Upper lobe of left lung (tissue), 6 donors: ENCODE measurements at regions not wholly inside any gene's neighbourhood (a gene's known extent, or its start where the extent isn't known, plus 50 kb on each side); places are given as distances from the start of the nearest gene placed in this dataset.

ENCODE experiments used
- ATAC-seq, 2 donors: fragments of 200-7000 bp; cut with Tn5 transposase; one replicate each; pipeline ENCODE4 v1.9.1; 2022; ENCODE audit warnings: mild to moderate bottlenecking in 2 of 2, moderate library complexity in 2 of 2; ENCODE audit not compliant: low FRiP score in 2 of 2
- DNase-seq, 2 donors: peaks; one replicate each; pipeline ENCODE4 v3.0.0-alpha.2; 2019 to 2020
- H3K27ac ChIP-seq, 4 donors: fragments of 200-600 bp; sonication (generic); one replicate each; pipeline ENCODE4 v1.5.1; 2016 to 2019
- H3K27me3 ChIP-seq, 4 donors: fragments of 200-600 bp; sonication (generic); one replicate each; pipeline ENCODE4 v1.5.1; 2017 to 2019
- H3K36me3 ChIP-seq, 4 donors: fragments of 200-600 bp; sonication (generic); one replicate each; pipeline ENCODE4 v1.5.1; 2016 to 2019
- H3K4me1 ChIP-seq, 4 donors: fragments of 200-600 bp; sonication (generic); one replicate each; pipeline ENCODE4 v1.5.1; 2018 to 2019
- H3K4me3 ChIP-seq, 4 donors: fragments of 200-600 bp; sonication (generic); one replicate each; pipeline ENCODE4 v1.5.1; 2017 to 2019; ENCODE audit warnings: mild to moderate bottlenecking in 2 of 4, moderate library complexity in 1 of 4
- H3K9me3 ChIP-seq, 4 donors: fragments of 200-600 bp; sonication (generic); one replicate each; pipeline ENCODE4 v1.5.1; 2018 to 2019
- EP300 ChIP-seq, 4 donors: sonication (generic); formaldehyde crosslinking; IDR thresholded peaks; one replicate each; pipeline ENCODE4 v1.5.1; 2017; ENCODE audit warnings: antibody characterized with exemption in 4 of 4, control low read depth in 2 of 4
- POLR2A ChIP-seq, 4 donors: fragments of 450-650 bp; IDR thresholded peaks; one replicate each; pipeline ENCODE4 v1.5.1; 2016 to 2017; ENCODE audit warnings: antibody characterized with exemption in 4 of 4, mild to moderate bottlenecking in 2 of 4
- POLR2AphosphoS5 ChIP-seq, 2 donors: sonication (generic); formaldehyde crosslinking; IDR thresholded peaks; one replicate each; pipeline ENCODE4 v1.5.1; 2017; ENCODE audit warnings: antibody characterized with exemption in 2 of 2
- WGBS, 2 donors: methylation state at CpG; one replicate each; pipeline ENCODE4 v1.1.5; 2017 to 2018; 5-methylcytosine and 5-hydroxymethylcytosine counted together
- TF ChIP-seq, protein P1 (sequence below), 6 experiments: fragments of 450-650 bp in 4 of 6; fragments of 200-600 bp in 2 of 6; sonication (generic) in 2 of 6; IDR thresholded peaks; one replicate each; pipeline ENCODE4 v1.5.1; 2016 to 2019; ENCODE audit warnings: antibody characterized with exemption in 6 of 6
- donor health status: DM: no; HTN: no; CAD: no; lungs with moderate emphysema.
- donor health status: DM: no; HTN: yes; CAD: no; lungs with severe emphysema.

DNA sequence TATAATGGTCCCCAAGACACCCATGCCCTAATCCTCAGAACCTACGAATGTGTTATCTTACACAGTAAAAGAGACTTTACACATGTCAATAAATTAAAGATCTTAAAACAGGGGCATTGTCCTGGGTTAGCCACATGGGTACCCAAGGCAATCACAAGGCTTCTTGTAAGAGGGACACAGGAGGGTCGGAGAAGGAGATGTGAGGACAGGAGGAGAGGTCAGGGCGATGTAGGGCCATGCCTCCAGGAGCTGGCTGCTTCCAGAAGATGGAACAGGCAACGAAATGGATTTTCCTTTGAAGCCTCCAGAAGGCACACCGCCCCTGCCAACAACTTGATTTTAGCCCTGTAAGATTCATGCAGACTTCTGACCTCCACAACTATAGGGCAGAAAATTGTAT lies 262.7 kb downstream of the MEX3B start:
- Histone ChIP-seq H3K36me3 (no peaks in the 10 kb centered on the region), H3K4me3 (no peak overlapping the region), H3K27ac (no peak overlapping the region), H3K9me3 (no peaks in the 10 kb centered on the region), H3K4me1 (no peaks in the 10 kb centered on the region), H3K27me3 (no peaks in the 10 kb centered on the region)
- ATAC-seq: no peak
- no peak for DNase-seq
- WGBS, 2 donors: 76 to 80% methylated on average over 5 of the region's 5 CpGs
- no peak for TF ChIP-seq POLR2A (IDR thresholded peaks at IDR 0.05)
- TF ChIP-seq POLR2AphosphoS5 (IDR thresholded peaks at IDR 0.05): no peak
- TF ChIP-seq, protein P1, sequence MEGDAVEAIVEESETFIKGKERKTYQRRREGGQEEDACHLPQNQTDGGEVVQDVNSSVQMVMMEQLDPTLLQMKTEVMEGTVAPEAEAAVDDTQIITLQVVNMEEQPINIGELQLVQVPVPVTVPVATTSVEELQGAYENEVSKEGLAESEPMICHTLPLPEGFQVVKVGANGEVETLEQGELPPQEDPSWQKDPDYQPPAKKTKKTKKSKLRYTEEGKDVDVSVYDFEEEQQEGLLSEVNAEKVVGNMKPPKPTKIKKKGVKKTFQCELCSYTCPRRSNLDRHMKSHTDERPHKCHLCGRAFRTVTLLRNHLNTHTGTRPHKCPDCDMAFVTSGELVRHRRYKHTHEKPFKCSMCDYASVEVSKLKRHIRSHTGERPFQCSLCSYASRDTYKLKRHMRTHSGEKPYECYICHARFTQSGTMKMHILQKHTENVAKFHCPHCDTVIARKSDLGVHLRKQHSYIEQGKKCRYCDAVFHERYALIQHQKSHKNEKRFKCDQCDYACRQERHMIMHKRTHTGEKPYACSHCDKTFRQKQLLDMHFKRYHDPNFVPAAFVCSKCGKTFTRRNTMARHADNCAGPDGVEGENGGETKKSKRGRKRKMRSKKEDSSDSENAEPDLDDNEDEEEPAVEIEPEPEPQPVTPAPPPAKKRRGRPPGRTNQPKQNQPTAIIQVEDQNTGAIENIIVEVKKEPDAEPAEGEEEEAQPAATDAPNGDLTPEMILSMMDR (IDR thresholded peaks at IDR 0.05): no peak
- no peak for TF ChIP-seq EP300 (IDR thresholded peaks at IDR 0.05)

DNA sequence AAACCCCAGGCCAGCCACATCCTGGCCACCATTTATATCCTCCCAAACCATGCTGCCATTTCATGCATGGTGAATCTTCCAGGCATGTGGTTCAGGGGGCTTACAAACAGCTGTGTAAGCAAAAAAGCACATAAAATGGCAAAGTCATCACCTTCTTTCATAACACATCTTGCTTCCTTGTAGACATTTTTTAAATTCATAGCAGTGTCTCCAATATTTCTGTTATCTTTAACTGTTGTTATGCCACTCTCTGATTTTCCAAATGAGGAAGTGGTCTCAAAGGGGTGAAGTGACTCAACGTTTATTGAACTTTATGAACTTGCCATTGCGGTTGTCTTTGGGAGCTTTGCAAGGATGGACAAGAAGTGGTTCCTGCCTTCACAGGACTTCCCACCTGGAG lies 264.4 kb downstream of the MEX3B start:
- no peak for DNase-seq
- Histone ChIP-seq H3K27me3 (no peaks in the 10 kb centered on the region), H3K27ac (no peak overlapping the region), H3K4me1 (no peaks in the 10 kb centered on the region), H3K9me3 (no peaks in the 10 kb centered on the region), H3K4me3 (no peak overlapping the region), H3K36me3 (no peaks in the 10 kb centered on the region)
- whole genome bisulfite sequencing, 2 donors: 54 to 59% methylated on average over 2 of the region's 2 CpGs
- ATAC-seq: no peak
- TF ChIP-seq POLR2AphosphoS5 (IDR thresholded peaks at IDR 0.05) (no peak), EP300 (IDR thresholded peaks at IDR 0.05) (no peak), POLR2A (IDR thresholded peaks at IDR 0.05) (no peak)
- TF ChIP-seq, protein P1 (IDR thresholded peaks at IDR 0.05): no peak

DNA sequence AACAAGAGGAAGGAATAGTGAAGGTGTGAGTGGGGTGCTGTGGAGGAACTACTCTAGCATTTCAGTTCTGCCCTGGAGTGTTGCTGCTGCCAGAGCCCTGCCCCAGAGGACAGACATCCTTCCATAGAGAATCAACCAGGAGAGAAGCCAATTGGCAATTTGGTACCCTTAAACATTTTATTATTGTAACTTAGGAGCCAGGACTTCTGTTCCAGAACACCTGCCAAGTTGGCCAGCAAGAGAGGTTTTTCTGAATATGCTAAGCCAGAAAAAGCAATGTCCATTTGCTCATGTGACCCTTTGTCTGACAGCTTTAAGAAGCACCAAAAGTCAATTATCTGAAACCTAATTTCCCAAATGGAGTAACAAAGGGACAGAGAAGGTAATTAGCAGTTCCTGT lies 264.9 kb downstream of the MEX3B start:
- ATAC-seq: no peak
- no peak for DNase-seq
- H3K4me3 ChIP-seq: no peak overlapping the region
- no peaks in the 10 kb centered on the region for H3K9me3 ChIP-seq
- no peaks in the 10 kb centered on the region for H3K27me3 ChIP-seq
- H3K36me3 ChIP-seq: no peaks in the 10 kb centered on the region
- no peak overlapping the region for H3K27ac ChIP-seq
- TF ChIP-seq EP300 (IDR thresholded peaks at IDR 0.05): no peak
- TF ChIP-seq, protein P1 (IDR thresholded peaks at IDR 0.05): no peak
- no peak for TF ChIP-seq POLR2AphosphoS5 (IDR thresholded peaks at IDR 0.05)
- TF ChIP-seq POLR2A (IDR thresholded peaks at IDR 0.05): no peak
- no peaks in the 10 kb centered on the region for H3K4me1 ChIP-seq

DNA sequence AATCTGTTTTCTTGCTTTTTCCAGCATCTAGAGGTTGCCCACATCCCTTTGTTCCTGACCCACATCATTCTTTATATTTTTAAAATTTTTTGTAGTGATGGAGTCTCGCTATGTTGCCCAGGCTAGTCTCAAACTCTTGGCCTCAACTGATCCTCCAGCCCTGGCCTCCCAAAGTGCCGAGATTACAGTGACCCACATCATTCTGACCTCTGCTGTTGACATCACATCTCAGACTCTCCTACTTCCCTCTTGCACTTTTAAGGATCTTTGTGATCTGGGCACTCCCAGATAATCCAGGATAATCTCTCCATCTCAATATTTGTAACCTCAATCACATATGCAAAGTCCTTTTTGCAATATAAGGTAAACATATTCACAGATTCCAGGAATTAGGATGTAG lies 266.6 kb downstream of the MEX3B start:
- H3K4me3 ChIP-seq: no peak overlapping the region
- no peaks in the 10 kb centered on the region for H3K36me3 ChIP-seq
- H3K27me3 ChIP-seq: no peaks in the 10 kb centered on the region
- H3K9me3 ChIP-seq: no peaks in the 10 kb centered on the region
- ATAC-seq (no peak), DNase-seq (no peak)
- 69 to 88% methylated on average over 2 of the region's 2 CpGs for WGBS, 2 donors
- no peaks in the 10 kb centered on the region for H3K4me1 ChIP-seq
- TF ChIP-seq EP300 (IDR thresholded peaks at IDR 0.05): no peak
- no peak for TF ChIP-seq POLR2A (IDR thresholded peaks at IDR 0.05)
- TF ChIP-seq POLR2AphosphoS5 (IDR thresholded peaks at IDR 0.05): no peak
- H3K27ac ChIP-seq: no peak overlapping the region

DNA sequence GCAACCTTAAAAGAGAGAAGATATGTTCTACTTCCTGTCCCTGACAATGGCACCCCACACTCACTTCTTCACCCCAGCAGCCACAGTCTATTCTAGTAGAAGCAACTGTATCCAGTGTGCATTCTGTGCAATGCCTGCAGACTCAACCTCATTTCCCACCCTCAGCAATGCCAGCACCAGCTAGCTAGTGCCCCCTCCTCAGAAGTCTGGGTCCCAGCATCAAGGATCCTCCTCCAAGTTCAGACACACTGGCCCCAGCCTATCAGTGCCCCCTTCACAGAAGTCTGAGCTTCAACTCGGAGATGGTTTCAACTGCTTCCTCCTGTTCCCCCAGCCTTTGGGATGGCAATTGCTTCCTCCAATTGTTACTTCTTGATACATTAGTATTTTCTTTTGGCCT lies 268.3 kb downstream of the MEX3B start:
- Histone ChIP-seq H3K4me3 (no peak overlapping the region), H3K27me3 (no peaks in the 10 kb centered on the region), H3K4me1 (no peaks in the 10 kb centered on the region), H3K9me3 (no peaks in the 10 kb centered on the region), H3K27ac (no peak overlapping the region), H3K36me3 (no peaks in the 10 kb centered on the region)
- ATAC-seq (no peak), DNase-seq (no peak)
- TF ChIP-seq EP300 (IDR thresholded peaks at IDR 0.05) (no peak), POLR2AphosphoS5 (IDR thresholded peaks at IDR 0.05) (no peak)
- TF ChIP-seq, protein P1 (IDR thresholded peaks at IDR 0.05): no peak
- 47 to 55% methylated on average over 1 of the region's 1 CpG for WGBS, 2 donors
